BE2C (cell line): ENCODE measurements at regions not wholly inside any gene's neighbourhood (a gene's known extent, or its start where the extent isn't known, plus 50 kb on each side); places are given as distances from the start of the nearest gene placed in this dataset.

Experiments
- DNase-seq: peaks from one replicate; pipeline ENCODE4 v3.0.0-alpha.2; 2020
- H3K27me3 ChIP-seq: fragments of 250-450 bp; sonication (Bioruptor Pico); 2 replicates; pipeline ENCODE4 v1.5.1; 2020; ENCODE audit warnings: mild to moderate bottlenecking
- H3K36me3 ChIP-seq: fragments of 250-450 bp; sonication (Bioruptor Pico); 2 replicates; pipeline ENCODE4 v1.5.1; 2020; ENCODE audit warnings: mild to moderate bottlenecking
- H3K4me1 ChIP-seq: fragments of 250-450 bp; sonication (Bioruptor Pico); 2 replicates; pipeline ENCODE4 v1.5.1; 2020
- H3K4me3 ChIP-seq: 2 replicates; pipeline ENCODE4 v1.5.1; 2011; ENCODE audit warnings: low read depth, low read length
- H3K9me3 ChIP-seq: fragments of 250-450 bp; sonication (Bioruptor Pico); 2 replicates; pipeline ENCODE4 v1.5.1; 2020
- TF ChIP-seq, protein P1 (sequence below): IDR thresholded peaks from 2 replicates; pipeline ENCODE4 v1.5.1; 2012; ENCODE audit warnings: mild to moderate bottlenecking, low read depth, low read length

- no peaks in the 10 kb centered on the region for H3K36me3 ChIP-seq
- H3K27me3 ChIP-seq: no peaks in the 10 kb centered on the region
- no peak for DNase-seq
- no peaks in the 10 kb centered on the region; the same call in 1 of the 2 replicates for H3K9me3 ChIP-seq
- H3K4me3 ChIP-seq: no peak overlapping the region
- no peaks in the 10 kb centered on the region for H3K4me1 ChIP-seq
- TF ChIP-seq, protein P1, sequence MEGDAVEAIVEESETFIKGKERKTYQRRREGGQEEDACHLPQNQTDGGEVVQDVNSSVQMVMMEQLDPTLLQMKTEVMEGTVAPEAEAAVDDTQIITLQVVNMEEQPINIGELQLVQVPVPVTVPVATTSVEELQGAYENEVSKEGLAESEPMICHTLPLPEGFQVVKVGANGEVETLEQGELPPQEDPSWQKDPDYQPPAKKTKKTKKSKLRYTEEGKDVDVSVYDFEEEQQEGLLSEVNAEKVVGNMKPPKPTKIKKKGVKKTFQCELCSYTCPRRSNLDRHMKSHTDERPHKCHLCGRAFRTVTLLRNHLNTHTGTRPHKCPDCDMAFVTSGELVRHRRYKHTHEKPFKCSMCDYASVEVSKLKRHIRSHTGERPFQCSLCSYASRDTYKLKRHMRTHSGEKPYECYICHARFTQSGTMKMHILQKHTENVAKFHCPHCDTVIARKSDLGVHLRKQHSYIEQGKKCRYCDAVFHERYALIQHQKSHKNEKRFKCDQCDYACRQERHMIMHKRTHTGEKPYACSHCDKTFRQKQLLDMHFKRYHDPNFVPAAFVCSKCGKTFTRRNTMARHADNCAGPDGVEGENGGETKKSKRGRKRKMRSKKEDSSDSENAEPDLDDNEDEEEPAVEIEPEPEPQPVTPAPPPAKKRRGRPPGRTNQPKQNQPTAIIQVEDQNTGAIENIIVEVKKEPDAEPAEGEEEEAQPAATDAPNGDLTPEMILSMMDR: no peak
Observed at GRCh38 chr6:147150293-147150692, 53.9 kb upstream of the STXBP5 start.
